Gastrocnemius medialis (tissue), 4 donors: ENCODE measurements at regions not wholly inside any gene's neighbourhood (a gene's known extent, or its start where the extent isn't known, plus 50 kb on each side); places are given as distances from the start of the nearest gene placed in this dataset.
A peak's percentile ranks its signal among the peaks of the same experiment; 100 is the strongest.

Source experiments
- ATAC-seq, 2 donors: fragments of 150-250 bp; one replicate each; pipeline ENCODE4 v1.9.1; 2016
- DNase-seq, 2 donors: peaks; one replicate each; pipeline ENCODE4 v3.0.0-alpha.2; 2019
- H3K27ac ChIP-seq, 4 donors: fragments of 200-600 bp; sonication (generic); 1 replicate in 1 of 4; 2 replicates in 3 of 4; pipeline ENCODE4 v1.5.1; 2016 to 2018; ENCODE audit warnings: mild to moderate bottlenecking in 2 of 4, moderate library complexity in 1 of 4
- H3K27me3 ChIP-seq, 3 donors: fragments of 200-600 bp; sonication (generic) in 2 of 3; 1 replicate in 1 of 3; 2 replicates in 2 of 3; pipeline versions ENCODE4 v1.5.1 to v1.6.0; 2016 to 2019; ENCODE audit warnings: mild to moderate bottlenecking in 1 of 3, moderate library complexity in 1 of 3
- H3K36me3 ChIP-seq, 2 donors: fragments of 200-600 bp; sonication (generic) in 1 of 2; one replicate each; pipeline ENCODE4 v1.5.1; 2017 to 2018
- H3K4me1 ChIP-seq, 2 donors: fragments of 200-600 bp; sonication (generic) in 1 of 2; one replicate each; pipeline ENCODE4 v1.5.1; 2016 to 2017; ENCODE audit warnings: mild to moderate bottlenecking in 2 of 2
- H3K4me3 ChIP-seq, 4 donors: fragments of 200-600 bp; sonication (generic) in 3 of 4; 1 replicate in 1 of 4; 2 replicates in 3 of 4; pipeline ENCODE4 v1.5.1; 2016 to 2019; ENCODE audit warnings: mild to moderate bottlenecking in 2 of 4
- H3K9me3 ChIP-seq, 3 donors: fragments of 200-600 bp; sonication (generic) in 2 of 3; 1 replicate in 1 of 3; 2 replicates in 2 of 3; pipeline ENCODE4 v1.5.1; 2016 to 2019
- POLR2A ChIP-seq, 2 donors: fragments of 450-650 bp; IDR thresholded peaks; one replicate each; pipeline ENCODE4 v1.6.1; 2017; ENCODE audit warnings: antibody characterized with exemption in 2 of 2, mild to moderate bottlenecking in 2 of 2, moderate library complexity in 2 of 2
- in situ Hi-C, 4 donors: fragments of 200-750 bp; cut with MboI; loops; one replicate each; pipeline versions ENCODE4 v1.15.0 to v1.8.0; 2017; ENCODE audit warnings: low sequenced_read_pairs in 4 of 4
- intact Hi-C: fragments of 100-400 bp; cut with DNase I; formaldehyde crosslinking; loops from one replicate; pipeline ENCODE4 v1.15.1; 2023; ENCODE audit warnings: low total_unique reads
- TF ChIP-seq, protein P1 (sequence below), 5 experiments: fragments of 450-650 bp in 3 of 5; fragments of 200-600 bp in 2 of 5; sonication (generic) in 2 of 5; IDR thresholded peaks in 4 of 5; conservative IDR thresholded peaks in 1 of 5; 1 replicate in 4 of 5; 2 replicates in 1 of 5; pipeline ENCODE4 v1.5.1; 2016 to 2019; ENCODE audit warnings: antibody characterized with exemption in 5 of 5, mild to moderate bottlenecking in 3 of 5, moderate library complexity in 3 of 5

DNA sequence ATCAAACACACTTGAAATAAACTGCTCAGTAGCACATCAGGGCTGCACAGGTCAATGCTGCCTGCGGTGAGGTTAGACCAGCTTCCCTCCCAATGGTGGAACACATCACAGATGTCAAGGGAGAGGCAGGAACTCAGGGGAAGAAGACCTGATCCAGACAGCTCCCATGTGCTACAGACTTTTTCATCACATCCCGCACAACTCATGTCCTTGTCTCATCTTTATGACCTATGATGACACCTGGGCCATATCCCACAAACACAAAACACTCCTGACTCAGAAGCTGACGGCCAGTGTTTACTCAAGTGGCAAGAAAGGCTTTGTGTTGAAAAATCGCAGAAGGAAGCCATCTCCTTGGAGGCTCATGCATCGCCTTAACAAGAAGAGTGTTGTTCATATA is 91.6 kb downstream of the HTR5A start:
- intact Hi-C loops, result no loop called here
- no peaks in the 10 kb centered on the region for H3K27me3 ChIP-seq
- in situ Hi-C loops, result no loop called here
- DNase-seq, result no peak
- no peaks in the 10 kb centered on the region for H3K4me1 ChIP-seq
- no peak overlapping the region for H3K4me3 ChIP-seq
- H3K9me3 ChIP-seq, result no peaks in the 10 kb centered on the region
- no peak overlapping the region for H3K27ac ChIP-seq
- ATAC-seq, result no peak
- TF ChIP-seq POLR2A (IDR thresholded peaks at IDR 0.05), result no peak
- TF ChIP-seq, protein P1, sequence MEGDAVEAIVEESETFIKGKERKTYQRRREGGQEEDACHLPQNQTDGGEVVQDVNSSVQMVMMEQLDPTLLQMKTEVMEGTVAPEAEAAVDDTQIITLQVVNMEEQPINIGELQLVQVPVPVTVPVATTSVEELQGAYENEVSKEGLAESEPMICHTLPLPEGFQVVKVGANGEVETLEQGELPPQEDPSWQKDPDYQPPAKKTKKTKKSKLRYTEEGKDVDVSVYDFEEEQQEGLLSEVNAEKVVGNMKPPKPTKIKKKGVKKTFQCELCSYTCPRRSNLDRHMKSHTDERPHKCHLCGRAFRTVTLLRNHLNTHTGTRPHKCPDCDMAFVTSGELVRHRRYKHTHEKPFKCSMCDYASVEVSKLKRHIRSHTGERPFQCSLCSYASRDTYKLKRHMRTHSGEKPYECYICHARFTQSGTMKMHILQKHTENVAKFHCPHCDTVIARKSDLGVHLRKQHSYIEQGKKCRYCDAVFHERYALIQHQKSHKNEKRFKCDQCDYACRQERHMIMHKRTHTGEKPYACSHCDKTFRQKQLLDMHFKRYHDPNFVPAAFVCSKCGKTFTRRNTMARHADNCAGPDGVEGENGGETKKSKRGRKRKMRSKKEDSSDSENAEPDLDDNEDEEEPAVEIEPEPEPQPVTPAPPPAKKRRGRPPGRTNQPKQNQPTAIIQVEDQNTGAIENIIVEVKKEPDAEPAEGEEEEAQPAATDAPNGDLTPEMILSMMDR (IDR thresholded peaks at IDR 0.05 in 4 of 5, conservative IDR thresholded peaks at IDR 0.05 in 1 of 5), result no peak
- H3K36me3 ChIP-seq, result no peaks in the 10 kb centered on the region

DNA sequence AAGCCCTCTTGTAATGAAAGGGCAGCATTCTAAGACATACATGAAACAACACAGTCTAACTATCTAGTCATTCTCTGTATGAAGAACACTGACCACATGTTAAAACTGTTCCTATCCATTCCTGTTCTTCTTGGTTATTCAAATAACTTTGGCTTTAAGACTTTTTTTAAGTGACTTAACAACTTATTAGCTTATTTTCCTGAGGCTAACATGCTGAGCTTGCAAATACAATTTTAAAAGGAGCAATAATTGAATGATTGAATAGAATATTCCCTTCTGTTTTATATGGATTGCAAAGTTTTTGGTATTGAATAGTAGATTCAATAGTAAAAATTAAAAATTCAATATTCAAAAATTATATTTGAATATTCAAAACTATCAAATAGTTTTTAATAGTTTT is 92.3 kb downstream of the HTR5A start:
- DNase-seq (no peak), ATAC-seq (no peak)
- Histone ChIP-seq H3K4me3 (no peak overlapping the region), H3K9me3 (no peaks in the 10 kb centered on the region), H3K36me3 (no peaks in the 10 kb centered on the region), H3K4me1 (no peaks in the 10 kb centered on the region), H3K27ac (no peak overlapping the region), H3K27me3 (no peaks in the 10 kb centered on the region)
- no peak for TF ChIP-seq POLR2A (IDR thresholded peaks at IDR 0.05)
- TF ChIP-seq, protein P1 (IDR thresholded peaks at IDR 0.05 in 4 of 5, conservative IDR thresholded peaks at IDR 0.05 in 1 of 5), result no peak
- intact Hi-C loops (no loop called here), in situ Hi-C loops (no loop called here)

DNA sequence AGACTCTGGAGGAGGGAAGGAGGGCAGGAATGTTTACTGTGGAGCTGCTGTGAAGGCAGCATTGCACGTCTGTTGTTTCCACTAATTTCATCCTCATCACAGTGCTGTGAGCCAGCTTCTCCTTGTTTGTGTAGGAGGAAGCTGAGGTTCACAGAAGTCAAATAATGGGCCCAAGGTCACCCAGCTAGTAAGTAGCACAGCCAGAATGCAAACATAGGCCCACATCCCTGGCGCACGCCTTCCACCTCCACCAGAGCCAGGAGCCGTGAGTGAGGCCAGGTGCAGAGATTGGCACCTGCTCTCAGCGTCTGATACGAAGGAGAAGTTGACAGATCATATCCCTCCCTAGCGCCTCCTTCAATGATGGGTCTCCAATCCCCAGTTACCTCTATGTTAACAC is 93.6 kb downstream of the HTR5A start:
- no peak overlapping the region for H3K4me3 ChIP-seq
- DNase-seq, result no peak
- intact Hi-C loops, result no loop called here
- no peak for ATAC-seq
- no peaks in the 10 kb centered on the region for H3K27me3 ChIP-seq
- no peak overlapping the region for H3K27ac ChIP-seq
- TF ChIP-seq POLR2A (IDR thresholded peaks at IDR 0.05), result no peak
- TF ChIP-seq, protein P1 (IDR thresholded peaks at IDR 0.05 in 4 of 5, conservative IDR thresholded peaks at IDR 0.05 in 1 of 5), result no peak
- H3K4me1 ChIP-seq, result no peaks in the 10 kb centered on the region
- H3K36me3 ChIP-seq, result no peaks in the 10 kb centered on the region
- no peaks in the 10 kb centered on the region for H3K9me3 ChIP-seq
- in situ Hi-C loops, result no loop called here

DNA sequence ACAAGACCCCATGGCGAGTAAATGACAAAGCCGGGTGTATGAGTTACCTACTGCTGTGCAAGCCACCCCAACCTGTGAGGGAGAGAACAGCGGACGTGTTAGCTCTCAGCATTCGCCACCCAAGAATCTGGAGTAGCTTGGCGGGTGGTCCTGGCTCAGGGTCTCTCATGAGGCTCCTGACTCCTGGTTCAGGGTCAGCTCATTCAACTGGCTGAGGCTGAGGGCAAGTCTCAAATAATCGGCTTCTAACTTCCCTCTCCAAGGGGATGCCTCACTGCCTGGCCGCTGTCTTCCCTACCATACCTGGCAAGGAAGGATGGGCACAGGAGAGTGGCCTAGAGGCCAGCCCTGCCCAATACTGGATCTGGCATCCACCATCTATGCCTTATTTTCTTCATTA is 94.2 kb downstream of the HTR5A start:
- H3K4me3 ChIP-seq, result no peak overlapping the region
- no peak for DNase-seq
- no peaks in the 10 kb centered on the region for H3K4me1 ChIP-seq
- no peak for ATAC-seq
- intact Hi-C loops, result no loop called here
- H3K36me3 ChIP-seq, result no peaks in the 10 kb centered on the region
- H3K27me3 ChIP-seq, result no peaks in the 10 kb centered on the region
- in situ Hi-C loops, result no loop called here
- no peak for TF ChIP-seq POLR2A (IDR thresholded peaks at IDR 0.05)
- TF ChIP-seq, protein P1 (IDR thresholded peaks at IDR 0.05 in 4 of 5, conservative IDR thresholded peaks at IDR 0.05 in 1 of 5), result no peak
- H3K27ac ChIP-seq, result no peak overlapping the region
- H3K9me3 ChIP-seq, result no peaks in the 10 kb centered on the region

DNA sequence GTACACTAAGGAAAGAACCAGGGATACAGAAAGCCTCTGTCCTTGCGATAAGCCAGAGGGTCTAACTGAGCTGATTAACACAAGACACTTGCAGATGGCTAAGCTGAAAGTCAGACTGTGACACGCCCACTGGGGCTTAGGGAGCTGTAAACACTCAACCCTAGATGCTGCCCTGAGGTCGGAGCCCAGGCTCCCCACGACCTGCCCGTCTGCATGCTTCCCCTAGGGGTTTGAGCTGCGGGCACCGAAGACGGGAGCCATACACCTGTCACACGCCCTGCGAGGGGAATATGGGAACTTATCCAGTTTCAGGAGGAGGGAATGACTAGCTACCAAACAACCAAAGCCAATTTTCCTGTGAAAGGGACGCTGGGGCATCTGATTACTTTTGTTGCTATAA is 96.0 kb downstream of the HTR5A start:
- Histone ChIP-seq H3K4me1 (no peaks in the 10 kb centered on the region), H3K9me3 (no peaks in the 10 kb centered on the region), H3K27me3 (no peaks in the 10 kb centered on the region), H3K4me3 (no peak overlapping the region), H3K36me3 (no peaks in the 10 kb centered on the region), H3K27ac (peak overlapping the region in 3 of 4 donors; percentile 67 to 83 (median 74))
- TF ChIP-seq POLR2A (IDR thresholded peaks at IDR 0.05), result no peak
- TF ChIP-seq, protein P1 (IDR thresholded peaks at IDR 0.05 in 4 of 5, conservative IDR thresholded peaks at IDR 0.05 in 1 of 5), result no peak
- ATAC-seq, result peak in 1 of 2 donors; percentile 18
- DNase-seq, result no peak
- in situ Hi-C loops (no loop called here), intact Hi-C loops (no loop called here)
